Activated naive CD4-positive, alpha-beta T cell treated with anti-CD3 and anti-CD28 coated beads for 36 hours (primary cell): ENCODE measurements at regions not wholly inside any gene's neighbourhood (a gene's known extent, or its start where the extent isn't known, plus 50 kb on each side); places are given as distances from the start of the nearest gene placed in this dataset.
"Not testable (repeated sequence)": the region's sequence is repeated elsewhere in the genome, so short reads cannot be mapped to it uniquely, and the experiment has no call there.

ENCODE experiments used
- CTCF ChIA-PET: fragments of 350-600 bp; sonication (Branson Sonifier 250); formaldehyde crosslinking; loops from one replicate; lab custom pipeline; 2021; ENCODE audit warnings: antibody characterized with exemption; lab: Charles Lee
- DNase-seq: peaks from one replicate; pipeline ENCODE4 v3.0.0-alpha.2; 2020
- H3K27ac Mint-ChIP-seq: one replicate; pipeline ENCODE4 v1.8.0; 2021; ENCODE audit warnings: mild to moderate bottlenecking, mixed read lengths
- H3K27me3 Mint-ChIP-seq: one replicate; pipeline ENCODE4 v1.8.0; 2021; ENCODE audit warnings: low read depth, mixed read lengths
- H3K36me3 Mint-ChIP-seq: one replicate; pipeline ENCODE4 v1.8.0; 2021; ENCODE audit warnings: low read depth, mixed read lengths
- H3K4me1 Mint-ChIP-seq: one replicate; pipeline ENCODE4 v1.8.0; 2021; ENCODE audit warnings: low read depth, mixed read lengths
- H3K4me3 Mint-ChIP-seq: one replicate; pipeline ENCODE4 v1.8.0; 2021; ENCODE audit warnings: mild to moderate bottlenecking, moderate library complexity, mixed read lengths
- H3K9me3 Mint-ChIP-seq: one replicate; pipeline ENCODE4 v1.8.0; 2021; ENCODE audit warnings: mixed read lengths
- intact Hi-C: fragments of 100-400 bp; cut with micrococcal nuclease; formaldehyde crosslinking; loops from one replicate; pipeline ENCODE4 v1.15.1; 2023

GRCh38 chr11:98431463-98432359 is 589.0 kb upstream of the CNTN5 start:
- H3K27me3 Mint-ChIP-seq: no peaks in the 10 kb centered on the region
- H3K9me3 Mint-ChIP-seq: peaks cover 23% of the 10 kb centered on the region
- no peaks in the 10 kb centered on the region for H3K36me3 Mint-ChIP-seq
- CTCF ChIA-PET: no interaction called here
- intact Hi-C loops: no loop called here
- no peak for DNase-seq
- H3K4me1 Mint-ChIP-seq: no peaks in the 10 kb centered on the region
- no peak overlapping the region for H3K4me3 Mint-ChIP-seq
- H3K27ac Mint-ChIP-seq: no peak overlapping the region

DNA sequence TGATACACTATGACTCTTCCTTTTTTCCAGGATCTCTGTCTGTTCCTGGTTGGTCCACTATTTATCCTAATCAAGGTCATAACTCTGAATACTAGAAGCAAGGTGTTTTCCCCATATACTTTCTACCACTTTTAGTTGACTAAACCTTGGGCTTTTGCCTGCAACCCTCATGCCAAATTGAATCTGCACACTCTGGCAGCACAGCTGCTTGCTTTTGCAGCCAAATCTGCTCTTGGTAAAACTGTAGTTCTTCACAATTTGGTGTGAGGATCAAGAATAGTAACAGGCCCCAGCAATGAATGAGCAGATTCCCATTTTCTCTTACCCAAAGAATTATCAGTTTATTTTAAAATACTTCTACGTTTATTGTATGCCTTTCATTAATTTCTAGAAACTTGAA is 586.5 kb upstream of the CNTN5 start:
- Mint-ChIP-seq H3K9me3 (peaks cover 21% of the 10 kb centered on the region), H3K36me3 (no peaks in the 10 kb centered on the region), H3K4me3 (no peak overlapping the region), H3K27me3 (no peaks in the 10 kb centered on the region), H3K27ac (no peak overlapping the region), H3K4me1 (no peaks in the 10 kb centered on the region)
- intact Hi-C loops: no loop called here
- CTCF ChIA-PET: no interaction called here
- DNase-seq: no peak

DNA sequence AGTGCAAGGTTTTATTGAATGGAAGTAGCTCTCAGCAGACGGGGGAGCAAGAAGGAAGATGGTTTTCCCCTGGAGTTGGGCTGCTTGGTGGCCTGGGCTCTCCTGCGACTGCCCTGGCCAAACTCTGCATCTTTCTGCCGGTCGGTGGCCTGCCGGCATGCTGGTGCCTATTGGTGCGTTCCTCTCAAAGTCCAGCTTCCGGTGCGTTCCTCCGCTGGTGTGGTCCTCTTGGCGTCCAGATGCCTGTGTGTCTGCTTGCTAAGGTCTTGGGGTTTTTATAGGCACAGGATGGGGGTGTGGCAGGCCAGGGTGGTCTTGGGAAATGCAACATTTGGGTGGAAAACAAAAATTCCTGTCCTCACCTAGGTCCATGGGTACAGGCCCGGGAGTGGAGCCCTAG is 567.4 kb upstream of the CNTN5 start:
- CTCF ChIA-PET: no interaction called here
- DNase-seq: no peak
- no peaks in the 10 kb centered on the region for H3K4me1 Mint-ChIP-seq
- H3K27ac Mint-ChIP-seq: no peak overlapping the region
- H3K4me3 Mint-ChIP-seq: no peak overlapping the region
- H3K36me3 Mint-ChIP-seq: no peaks in the 10 kb centered on the region
- intact Hi-C loops: no loop called here
- H3K27me3 Mint-ChIP-seq: no peaks in the 10 kb centered on the region
- no peaks in the 10 kb centered on the region for H3K9me3 Mint-ChIP-seq

GRCh38 chr11:98455500-98456307 is 565.0 kb upstream of the CNTN5 start:
- Mint-ChIP-seq H3K4me1 (no peaks in the 10 kb centered on the region), H3K4me3 (no peak overlapping the region), H3K27ac (no peak overlapping the region), H3K36me3 (no peaks in the 10 kb centered on the region), H3K27me3 (no peaks in the 10 kb centered on the region), H3K9me3 (peaks cover 4% of the 10 kb centered on the region)
- intact Hi-C loops: no loop called here
- DNase-seq: no peak
- CTCF ChIA-PET: no interaction called here

GRCh38 chr11:98456308-98456680 is 564.5 kb upstream of the CNTN5 start:
- CTCF ChIA-PET: no interaction called here
- Mint-ChIP-seq H3K9me3 (peaks cover 6% of the 10 kb centered on the region), H3K4me3 (no peak overlapping the region), H3K27ac (no peak overlapping the region), H3K27me3 (no peaks in the 10 kb centered on the region), H3K36me3 (no peaks in the 10 kb centered on the region), H3K4me1 (no peaks in the 10 kb centered on the region)
- DNase-seq: no peak
- intact Hi-C loops: no loop called here

DNA sequence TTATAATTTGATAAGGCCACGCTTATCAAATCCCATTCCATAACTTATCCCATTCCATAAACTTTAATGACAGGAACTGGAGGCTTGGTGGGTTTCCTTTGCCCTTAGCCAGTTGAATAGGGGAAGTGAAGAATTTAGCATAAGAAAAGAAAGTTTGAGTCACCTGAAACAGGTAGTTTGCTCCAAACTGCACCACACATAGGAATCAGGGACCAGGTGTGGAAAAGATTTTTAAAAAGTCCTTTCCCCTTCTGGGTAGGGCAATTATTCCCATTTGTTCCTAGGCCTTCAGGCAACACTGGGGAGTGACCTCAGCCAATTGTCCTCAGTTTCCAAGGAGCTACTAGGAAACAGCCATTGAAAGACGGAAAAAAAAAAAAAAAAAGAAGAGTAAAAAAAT is 525.7 kb upstream of the CNTN5 start:
- H3K4me1 Mint-ChIP-seq: no peaks in the 10 kb centered on the region
- no peaks in the 10 kb centered on the region for H3K36me3 Mint-ChIP-seq
- CTCF ChIA-PET: no interaction called here
- no peak for DNase-seq
- no peaks in the 10 kb centered on the region for H3K9me3 Mint-ChIP-seq
- H3K27ac Mint-ChIP-seq: no peak overlapping the region
- H3K4me3 Mint-ChIP-seq: no peak overlapping the region
- no peaks in the 10 kb centered on the region for H3K27me3 Mint-ChIP-seq
- intact Hi-C loops: no loop called here

DNA sequence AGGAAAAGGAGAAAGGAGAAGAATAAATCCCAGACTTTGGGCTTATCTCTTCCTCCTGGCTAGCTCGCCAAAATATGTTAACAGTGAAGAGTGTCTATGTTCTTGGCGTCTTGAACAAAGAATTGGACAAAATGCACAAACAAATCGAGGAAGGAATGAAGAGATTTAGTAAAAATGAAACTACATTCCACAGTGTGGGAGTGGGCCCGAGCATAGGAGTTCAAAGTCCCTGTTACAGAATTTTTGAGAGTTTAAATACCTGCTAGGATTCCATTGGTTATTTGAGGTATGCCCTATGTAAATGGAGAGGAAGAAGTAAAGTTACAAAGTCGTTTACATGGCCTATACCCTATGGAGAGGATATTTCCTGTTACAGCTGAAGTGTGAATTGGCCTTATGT is 525.1 kb upstream of the CNTN5 start:
- no peak for DNase-seq
- H3K9me3 Mint-ChIP-seq: no peaks in the 10 kb centered on the region
- no peaks in the 10 kb centered on the region for H3K27me3 Mint-ChIP-seq
- no peaks in the 10 kb centered on the region for H3K36me3 Mint-ChIP-seq
- no peaks in the 10 kb centered on the region for H3K4me1 Mint-ChIP-seq
- CTCF ChIA-PET: interaction anchor here (0.6 kb wide), 1 partner anchor 58 kb away, joined by 3 read pairs; no protein-coding TSS in a partner anchor
- intact Hi-C loops: no loop called here
- H3K4me3 Mint-ChIP-seq: no peak overlapping the region
- H3K27ac Mint-ChIP-seq: no peak overlapping the region

GRCh38 chr11:98507208-98507607 is 513.5 kb upstream of the CNTN5 start:
- Mint-ChIP-seq H3K4me1 (no peaks in the 10 kb centered on the region), H3K27me3 (no peaks in the 10 kb centered on the region), H3K4me3 (no peak overlapping the region), H3K9me3 (peaks cover 23% of the 10 kb centered on the region), H3K36me3 (no peaks in the 10 kb centered on the region), H3K27ac (no peak overlapping the region)
- DNase-seq: no peak
- intact Hi-C loops: no loop called here
- CTCF ChIA-PET: interaction anchor here (0.6 kb wide), 1 partner anchor 18 kb away, joined by 4 read pairs; no protein-coding TSS in a partner anchor

DNA sequence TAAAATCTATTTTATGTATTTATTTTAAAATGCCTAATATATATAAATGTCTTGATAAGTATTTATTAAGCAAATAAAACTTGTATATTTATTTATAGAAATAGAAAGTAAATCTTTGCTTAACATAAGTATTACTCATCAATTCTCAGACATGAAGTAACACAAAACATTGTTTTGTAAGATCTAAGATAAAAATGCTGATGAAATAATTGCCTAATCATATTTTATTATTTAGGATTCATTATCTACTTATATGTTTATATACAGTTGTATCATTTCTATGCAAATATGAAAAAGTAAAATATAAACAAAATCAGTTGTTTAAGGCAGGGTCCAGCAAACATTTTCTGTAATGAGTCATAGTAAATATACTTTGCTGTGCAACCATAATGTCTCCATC is 507.8 kb upstream of the CNTN5 start:
- CTCF ChIA-PET: no interaction called here
- DNase-seq: no peak
- Mint-ChIP-seq H3K4me3 (no peak overlapping the region), H3K9me3 (peaks cover 14% of the 10 kb centered on the region), H3K27ac (no peak overlapping the region), H3K36me3 (no peaks in the 10 kb centered on the region), H3K4me1 (no peaks in the 10 kb centered on the region), H3K27me3 (no peaks in the 10 kb centered on the region)
- intact Hi-C loops: no loop called here

DNA sequence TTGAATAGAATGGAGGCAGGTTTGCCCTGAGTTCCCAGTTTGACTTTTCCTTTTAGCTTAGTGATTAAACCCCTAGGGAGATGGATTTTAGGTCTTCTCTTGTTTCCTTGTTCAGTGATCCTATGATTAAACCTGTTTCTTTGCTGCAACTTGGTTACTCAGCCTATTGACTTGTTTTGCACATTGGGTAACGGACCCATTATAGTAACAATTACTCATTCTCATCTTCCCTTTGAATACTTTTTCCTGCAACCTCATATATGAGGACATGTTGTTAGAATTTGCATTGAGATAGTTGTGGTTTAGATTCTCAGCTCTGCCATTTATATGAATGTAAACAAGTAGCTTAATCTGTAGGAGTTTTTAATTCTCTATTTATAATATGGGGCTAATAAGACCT is 489.2 kb upstream of the CNTN5 start:
- Mint-ChIP-seq H3K4me3 (no peak overlapping the region), H3K4me1 (no peaks in the 10 kb centered on the region), H3K9me3 (no peaks in the 10 kb centered on the region), H3K27me3 (no peaks in the 10 kb centered on the region), H3K36me3 (no peaks in the 10 kb centered on the region), H3K27ac (no peak overlapping the region)
- no peak for DNase-seq
- CTCF ChIA-PET: no interaction called here
- intact Hi-C loops: no loop called here

GRCh38 chr11:98536023-98536422 is 484.7 kb upstream of the CNTN5 start:
- H3K27ac Mint-ChIP-seq: no peak overlapping the region
- no peaks in the 10 kb centered on the region for H3K4me1 Mint-ChIP-seq
- no peak for DNase-seq
- no peaks in the 10 kb centered on the region for H3K36me3 Mint-ChIP-seq
- no peak overlapping the region for H3K4me3 Mint-ChIP-seq
- CTCF ChIA-PET: interaction anchor here (0.7 kb wide), 1 partner anchor 510 kb away, joined by 3 read pairs; no protein-coding TSS in a partner anchor
- intact Hi-C loops: no loop called here
- H3K9me3 Mint-ChIP-seq: no peaks in the 10 kb centered on the region
- H3K27me3 Mint-ChIP-seq: no peaks in the 10 kb centered on the region

GRCh38 chr11:98538358-98538757 is 482.4 kb upstream of the CNTN5 start:
- H3K9me3 Mint-ChIP-seq, H3K4me3 Mint-ChIP-seq, CTCF ChIA-PET, intact Hi-C loops, H3K36me3 Mint-ChIP-seq, DNase-seq, H3K27me3 Mint-ChIP-seq, H3K4me1 Mint-ChIP-seq, H3K27ac Mint-ChIP-seq: not testable (repeated sequence)
